ENCODE measurements at regions not wholly inside any gene's neighbourhood (a gene's known extent, or its start where the extent isn't known, plus 50 kb on each side); places are given as distances from the start of the nearest gene placed in this dataset.

DNA sequence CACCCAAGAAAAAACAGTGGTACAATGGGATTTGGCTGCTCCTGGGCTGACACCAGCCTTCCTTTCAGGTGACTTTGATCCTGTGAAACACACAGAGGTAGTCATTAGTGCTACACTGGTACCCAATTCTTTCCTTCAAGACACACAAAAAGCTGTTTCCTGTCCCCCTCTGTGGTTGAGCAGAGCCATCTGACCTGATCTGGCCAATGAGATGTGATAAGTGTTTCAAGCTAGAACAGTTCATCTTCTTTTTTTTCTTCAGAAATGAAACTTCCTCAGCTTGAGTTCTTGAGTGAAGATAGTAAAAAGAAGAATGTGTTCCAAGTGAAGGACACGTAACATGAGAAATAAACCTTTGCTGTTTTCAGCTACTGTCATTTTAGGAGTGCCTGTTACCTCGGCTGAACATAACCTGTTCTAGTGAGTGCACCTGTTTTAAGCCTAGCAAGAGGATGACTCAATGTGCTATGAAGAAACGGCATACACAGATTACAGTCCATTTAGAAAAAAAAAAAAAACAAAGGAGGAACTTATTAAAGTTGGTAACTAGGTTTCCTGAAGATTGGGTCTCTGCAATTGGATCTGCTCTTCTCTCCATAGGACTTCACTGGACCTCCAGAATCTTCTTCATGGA is 287.8 kb downstream of the GAS1 start:
- TF ChIP-seq, protein P1, sequence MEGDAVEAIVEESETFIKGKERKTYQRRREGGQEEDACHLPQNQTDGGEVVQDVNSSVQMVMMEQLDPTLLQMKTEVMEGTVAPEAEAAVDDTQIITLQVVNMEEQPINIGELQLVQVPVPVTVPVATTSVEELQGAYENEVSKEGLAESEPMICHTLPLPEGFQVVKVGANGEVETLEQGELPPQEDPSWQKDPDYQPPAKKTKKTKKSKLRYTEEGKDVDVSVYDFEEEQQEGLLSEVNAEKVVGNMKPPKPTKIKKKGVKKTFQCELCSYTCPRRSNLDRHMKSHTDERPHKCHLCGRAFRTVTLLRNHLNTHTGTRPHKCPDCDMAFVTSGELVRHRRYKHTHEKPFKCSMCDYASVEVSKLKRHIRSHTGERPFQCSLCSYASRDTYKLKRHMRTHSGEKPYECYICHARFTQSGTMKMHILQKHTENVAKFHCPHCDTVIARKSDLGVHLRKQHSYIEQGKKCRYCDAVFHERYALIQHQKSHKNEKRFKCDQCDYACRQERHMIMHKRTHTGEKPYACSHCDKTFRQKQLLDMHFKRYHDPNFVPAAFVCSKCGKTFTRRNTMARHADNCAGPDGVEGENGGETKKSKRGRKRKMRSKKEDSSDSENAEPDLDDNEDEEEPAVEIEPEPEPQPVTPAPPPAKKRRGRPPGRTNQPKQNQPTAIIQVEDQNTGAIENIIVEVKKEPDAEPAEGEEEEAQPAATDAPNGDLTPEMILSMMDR (IDR thresholded peaks at IDR 0.05) = no peak
- ATAC-seq (ENCODE audit: low FRiP score) (no peak), DNase-seq (ENCODE audit: low spot score) (no peak)

DNA sequence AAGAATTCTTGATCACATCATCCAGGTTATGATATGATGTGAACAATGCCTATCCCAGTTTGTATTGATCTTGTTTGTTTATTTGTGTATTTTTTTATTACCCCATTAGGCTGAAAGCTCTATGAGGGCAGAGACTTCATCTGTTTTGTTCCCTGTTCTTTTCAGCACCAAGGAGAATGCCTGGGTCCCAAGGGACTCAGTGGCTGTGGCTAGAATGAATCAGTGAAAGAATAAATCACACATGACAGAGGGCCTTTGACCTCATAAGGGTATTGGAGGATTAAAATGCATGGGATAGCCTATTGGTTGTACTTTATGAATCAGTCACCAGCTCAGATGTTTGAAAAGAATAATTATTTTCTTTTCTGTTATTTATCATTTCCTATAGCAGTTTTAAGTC is 292.2 kb downstream of the GAS1 start:
- TF ChIP-seq, protein P1 (IDR thresholded peaks at IDR 0.05) = no peak
- no peak for DNase-seq (ENCODE audit: low spot score)
- ATAC-seq (ENCODE audit: low FRiP score) = no peak

DNA sequence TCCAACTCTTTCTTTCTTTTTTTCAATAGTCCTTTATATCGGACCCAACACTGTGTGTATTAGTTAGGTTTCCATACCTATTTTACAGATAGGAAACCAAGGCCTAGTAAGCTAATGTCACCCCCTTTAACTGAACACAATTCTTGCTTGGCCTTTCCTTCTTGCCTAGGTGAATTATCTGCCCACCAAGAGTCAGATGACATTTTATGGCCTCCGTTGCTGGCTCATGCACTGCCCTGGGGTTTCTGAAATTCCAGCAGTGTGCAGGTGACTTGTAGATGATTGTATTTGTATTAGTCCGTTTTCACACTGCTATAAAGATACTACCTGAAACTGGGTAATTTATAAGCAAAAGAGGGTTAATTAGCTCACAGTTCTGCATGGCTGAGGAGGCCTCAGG is 293.8 kb downstream of the GAS1 start:
- DNase-seq (ENCODE audit: low spot score) = no peak
- ATAC-seq (ENCODE audit: low FRiP score) = no peak
- TF ChIP-seq, protein P1 (IDR thresholded peaks at IDR 0.05) = no peak

DNA sequence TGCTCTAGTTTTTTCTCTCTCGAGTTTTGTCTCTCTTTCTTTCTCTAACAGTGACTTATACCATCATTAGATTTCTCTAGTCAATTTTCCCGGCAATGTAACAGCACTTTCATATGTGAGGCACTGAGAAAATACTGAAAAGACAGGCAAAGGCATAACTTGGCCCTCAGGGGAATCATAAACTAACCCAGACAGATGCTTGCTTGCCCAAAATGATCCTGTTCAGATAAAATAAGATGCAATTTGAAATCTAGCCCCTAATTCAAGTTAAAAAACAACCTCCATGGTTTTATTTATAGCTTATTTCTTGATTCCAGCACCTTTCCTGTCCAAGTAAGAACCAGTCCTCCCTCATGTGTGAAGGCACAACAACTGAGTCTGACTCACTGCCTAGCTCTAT is 294.6 kb downstream of the GAS1 start:
- TF ChIP-seq, protein P1 (IDR thresholded peaks at IDR 0.05) = no peak
- no peak for DNase-seq (ENCODE audit: low spot score)
- no peak for ATAC-seq (ENCODE audit: low FRiP score)

DNA sequence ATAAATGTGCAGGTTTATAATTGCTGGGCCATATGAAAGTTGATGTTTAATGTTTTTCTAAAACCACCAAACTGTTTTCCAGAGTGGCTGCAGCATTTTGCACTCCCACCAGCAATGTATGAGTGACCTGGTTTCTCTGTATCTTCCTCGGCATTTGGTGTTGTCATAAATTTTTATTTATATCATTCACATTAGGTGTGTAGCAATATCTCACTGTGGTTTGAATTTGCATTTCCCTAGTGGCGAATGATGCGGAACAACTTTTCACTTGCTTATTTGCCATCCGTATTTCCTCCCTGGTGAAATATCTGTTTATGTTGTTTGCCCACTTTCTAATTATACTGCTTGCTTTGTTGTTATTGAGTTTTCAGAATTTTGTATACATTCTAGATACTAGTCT is 295.7 kb upstream of the TUT7 start:
- ATAC-seq (ENCODE audit: low FRiP score) = no peak
- DNase-seq (ENCODE audit: low spot score) = no peak
- TF ChIP-seq, protein P1 (IDR thresholded peaks at IDR 0.05) = no peak

DNA sequence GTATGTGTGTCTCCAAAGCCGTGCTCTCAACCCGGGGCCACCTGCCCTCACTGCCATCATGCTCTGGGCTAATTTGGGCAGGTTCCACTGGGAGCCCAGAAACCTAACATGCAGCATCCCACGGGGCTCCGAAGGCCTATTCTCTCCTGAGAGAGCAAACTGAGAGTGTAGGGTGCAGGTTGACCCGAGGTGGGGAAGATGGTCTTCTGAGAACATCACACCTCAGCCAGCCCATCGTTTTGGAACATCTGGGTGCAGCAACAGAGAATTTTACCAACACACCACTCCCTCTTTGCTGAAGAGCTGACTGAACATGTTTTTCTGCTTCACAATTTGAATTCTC is 294.6 kb upstream of the TUT7 start:
- TF ChIP-seq, protein P1 (IDR thresholded peaks at IDR 0.05) = no peak
- ATAC-seq (ENCODE audit: low FRiP score) = no peak
- no peak for DNase-seq (ENCODE audit: low spot score)

DNA sequence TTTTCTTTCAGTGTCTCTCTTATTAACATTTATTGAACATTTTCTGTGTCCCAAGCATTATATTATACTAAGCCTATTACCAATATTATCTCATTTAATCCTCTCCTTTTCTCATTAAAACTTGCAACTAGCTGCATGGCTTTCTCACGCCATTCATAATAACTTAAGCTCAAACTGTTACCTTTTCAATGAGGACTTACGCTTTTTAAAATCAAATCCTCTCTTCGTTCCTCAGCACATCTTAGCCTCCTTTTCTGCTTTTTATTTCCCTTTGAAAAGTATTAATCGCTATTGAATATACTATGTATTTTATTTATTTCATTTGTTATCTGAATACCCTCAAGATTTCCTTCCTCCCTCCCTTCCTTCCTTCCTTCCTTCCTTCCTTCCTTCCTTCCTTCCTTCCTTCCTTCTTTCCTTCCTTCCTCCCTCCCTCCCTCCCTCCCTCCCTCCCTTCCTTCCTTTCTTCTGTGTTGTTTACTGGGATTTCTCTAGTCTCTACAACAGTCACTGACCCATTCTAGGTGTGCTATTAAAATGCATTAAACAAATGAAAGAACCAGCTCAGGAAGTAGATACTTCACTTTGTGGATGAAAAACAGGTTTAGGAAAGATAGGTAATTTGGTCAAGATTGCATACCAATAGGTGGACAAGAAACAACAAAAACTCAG is 294.1 kb upstream of the TUT7 start:
- DNase-seq (ENCODE audit: low spot score) (no peak), ATAC-seq (ENCODE audit: low FRiP score) (no peak)
- TF ChIP-seq, protein P1 (IDR thresholded peaks at IDR 0.05) = no peak
